H1 (cell line): ENCODE measurements at regions not wholly inside any gene's neighbourhood (a gene's known extent, or its start where the extent isn't known, plus 50 kb on each side); places are given as distances from the start of the nearest gene placed in this dataset.

Experiments
- TF ChIP-seq, protein P1 (sequence below): IDR thresholded peaks from 2 replicates; pipeline ENCODE4 v1.6.1; 2011; ENCODE audit warnings: low read length, improper control_type of control experiment

DNA sequence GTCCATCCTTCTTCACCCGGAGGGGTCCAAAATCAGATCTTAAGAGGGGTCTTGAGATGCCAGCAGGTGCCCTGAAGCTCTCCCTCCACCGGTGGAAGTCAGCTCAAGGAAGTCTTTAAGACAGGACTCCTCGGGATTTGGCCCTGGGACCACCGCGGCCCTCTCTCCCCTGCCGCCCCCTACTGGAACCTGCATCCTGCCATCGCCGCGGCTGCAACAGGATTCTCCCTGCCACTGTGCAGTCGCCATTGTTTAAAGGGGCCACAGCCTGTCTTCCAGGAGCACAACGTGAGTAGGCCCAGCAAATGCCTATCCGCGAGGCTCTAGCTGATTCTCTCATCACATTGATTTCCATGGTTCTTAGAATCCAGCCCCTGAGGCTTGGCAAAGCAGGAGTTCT lies 324.3 kb downstream of the ZNF716 start (continued):
- TF ChIP-seq, protein P1, sequence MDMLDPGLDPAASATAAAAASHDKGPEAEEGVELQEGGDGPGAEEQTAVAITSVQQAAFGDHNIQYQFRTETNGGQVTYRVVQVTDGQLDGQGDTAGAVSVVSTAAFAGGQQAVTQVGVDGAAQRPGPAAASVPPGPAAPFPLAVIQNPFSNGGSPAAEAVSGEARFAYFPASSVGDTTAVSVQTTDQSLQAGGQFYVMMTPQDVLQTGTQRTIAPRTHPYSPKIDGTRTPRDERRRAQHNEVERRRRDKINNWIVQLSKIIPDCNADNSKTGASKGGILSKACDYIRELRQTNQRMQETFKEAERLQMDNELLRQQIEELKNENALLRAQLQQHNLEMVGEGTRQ, result no peak
